Cardiac fibroblast (primary cell): ENCODE measurements at regions not wholly inside any gene's neighbourhood (a gene's known extent, or its start where the extent isn't known, plus 50 kb on each side); places are given as distances from the start of the nearest gene placed in this dataset.

Experiments used
- DNase-seq, 2 donors: peaks; one replicate each; pipeline versions ENCODE4 v3.0.0 to v3.0.0-alpha.2; 2010; ENCODE audit warnings: low read depth in 2 of 2
- H3K4me3 ChIP-seq, 2 donors: replicated peaks in 1 of 2; 1 replicate in 1 of 2; 2 replicates in 1 of 2; pipeline ENCODE4 v1.5.1; 2011; ENCODE audit warnings: low read depth in 2 of 2, low read length in 2 of 2, mild to moderate bottlenecking in 2 of 2, moderate library complexity in 1 of 2
- TF ChIP-seq, protein P1 (sequence below): IDR thresholded peaks from one replicate; pipeline ENCODE4 v1.5.1; 2011; ENCODE audit warnings: low read depth, mild to moderate bottlenecking, low read length, inconsistent platforms

DNA sequence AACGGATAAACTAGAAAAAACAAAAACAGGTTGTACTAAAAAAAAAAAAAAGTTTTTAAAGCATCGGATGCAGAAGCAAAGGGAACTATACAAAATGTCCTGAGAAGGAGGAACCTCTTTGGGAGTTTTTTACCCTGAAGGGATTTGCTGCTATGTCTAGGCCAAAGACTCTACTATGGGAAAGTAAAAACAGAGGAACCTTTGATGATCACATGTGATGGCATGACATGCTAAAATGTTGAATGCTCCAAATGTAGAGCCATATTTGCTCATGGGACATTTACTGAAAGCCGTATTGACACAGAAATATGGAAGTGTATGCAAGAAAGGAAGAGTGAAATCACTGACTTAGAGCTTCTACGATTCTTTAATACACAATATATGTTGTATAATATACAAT lies 992.0 kb upstream of the ZEB2 start:
- TF ChIP-seq, protein P1, sequence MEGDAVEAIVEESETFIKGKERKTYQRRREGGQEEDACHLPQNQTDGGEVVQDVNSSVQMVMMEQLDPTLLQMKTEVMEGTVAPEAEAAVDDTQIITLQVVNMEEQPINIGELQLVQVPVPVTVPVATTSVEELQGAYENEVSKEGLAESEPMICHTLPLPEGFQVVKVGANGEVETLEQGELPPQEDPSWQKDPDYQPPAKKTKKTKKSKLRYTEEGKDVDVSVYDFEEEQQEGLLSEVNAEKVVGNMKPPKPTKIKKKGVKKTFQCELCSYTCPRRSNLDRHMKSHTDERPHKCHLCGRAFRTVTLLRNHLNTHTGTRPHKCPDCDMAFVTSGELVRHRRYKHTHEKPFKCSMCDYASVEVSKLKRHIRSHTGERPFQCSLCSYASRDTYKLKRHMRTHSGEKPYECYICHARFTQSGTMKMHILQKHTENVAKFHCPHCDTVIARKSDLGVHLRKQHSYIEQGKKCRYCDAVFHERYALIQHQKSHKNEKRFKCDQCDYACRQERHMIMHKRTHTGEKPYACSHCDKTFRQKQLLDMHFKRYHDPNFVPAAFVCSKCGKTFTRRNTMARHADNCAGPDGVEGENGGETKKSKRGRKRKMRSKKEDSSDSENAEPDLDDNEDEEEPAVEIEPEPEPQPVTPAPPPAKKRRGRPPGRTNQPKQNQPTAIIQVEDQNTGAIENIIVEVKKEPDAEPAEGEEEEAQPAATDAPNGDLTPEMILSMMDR = no peak
- no peak overlapping the region for H3K4me3 ChIP-seq
- no peak for DNase-seq

DNA sequence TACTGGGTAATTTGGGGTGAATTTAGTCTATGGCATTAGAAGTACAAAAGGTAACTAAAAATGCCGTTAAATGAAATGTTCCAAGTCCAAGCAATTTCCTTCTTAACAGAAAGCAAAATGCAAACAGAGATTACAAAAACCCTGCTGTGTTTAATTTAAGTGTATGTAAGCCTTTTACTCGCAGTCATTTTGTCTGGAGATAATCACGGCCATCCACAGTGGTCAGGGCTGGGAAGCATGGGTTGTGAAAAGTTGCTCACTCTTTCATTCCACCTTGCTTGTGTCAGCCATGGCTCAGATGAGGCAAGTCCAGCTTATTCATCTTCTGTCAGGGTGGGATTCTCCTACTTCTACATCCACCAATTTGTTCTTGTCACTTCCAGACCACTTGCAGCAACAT lies 983.6 kb upstream of the ZEB2 start:
- H3K4me3 ChIP-seq = no peak overlapping the region
- no peak for DNase-seq
- TF ChIP-seq, protein P1 = no peak

DNA sequence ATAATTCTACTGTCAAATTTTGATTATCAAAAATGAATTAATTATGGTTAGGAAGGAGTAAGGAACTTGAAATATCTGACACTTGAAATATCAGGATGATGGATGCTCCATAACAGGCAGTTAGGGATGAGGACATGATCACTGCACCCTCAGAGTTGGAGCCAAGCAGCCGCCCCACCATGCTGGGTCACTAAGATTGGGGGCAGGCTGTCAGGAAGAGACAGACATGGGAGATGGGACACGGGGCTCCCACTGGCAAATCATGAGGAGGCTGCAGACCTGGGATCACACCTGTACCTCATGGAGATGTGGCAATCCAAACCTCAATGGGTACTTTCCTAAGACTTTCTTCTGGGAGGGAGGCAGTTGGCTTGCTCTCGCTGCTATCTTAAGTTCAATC lies 982.0 kb upstream of the ZEB2 start:
- no peak for DNase-seq
- TF ChIP-seq, protein P1 = no peak
- no peak overlapping the region for H3K4me3 ChIP-seq

DNA sequence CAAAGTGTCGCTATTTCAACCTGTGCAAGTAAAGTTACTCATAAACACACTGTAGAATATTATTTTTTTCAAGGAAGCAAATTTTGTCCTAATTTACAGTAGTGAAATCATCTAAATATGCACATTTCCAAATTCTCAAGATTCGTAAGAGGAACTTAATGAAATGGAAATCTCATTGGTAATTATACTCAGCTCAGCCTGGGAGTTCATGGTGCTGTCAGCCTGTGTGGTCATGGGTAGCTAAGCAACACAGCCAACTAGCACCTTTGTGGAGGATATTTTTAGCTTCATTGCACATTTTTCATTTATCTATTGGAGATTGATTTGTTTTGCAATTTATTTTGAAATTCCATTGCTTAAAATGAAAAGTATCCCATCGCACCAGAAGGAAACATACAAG lies 975.7 kb upstream of the ZEB2 start:
- TF ChIP-seq, protein P1 = no peak
- DNase-seq = no peak
- H3K4me3 ChIP-seq = no peak overlapping the region

DNA sequence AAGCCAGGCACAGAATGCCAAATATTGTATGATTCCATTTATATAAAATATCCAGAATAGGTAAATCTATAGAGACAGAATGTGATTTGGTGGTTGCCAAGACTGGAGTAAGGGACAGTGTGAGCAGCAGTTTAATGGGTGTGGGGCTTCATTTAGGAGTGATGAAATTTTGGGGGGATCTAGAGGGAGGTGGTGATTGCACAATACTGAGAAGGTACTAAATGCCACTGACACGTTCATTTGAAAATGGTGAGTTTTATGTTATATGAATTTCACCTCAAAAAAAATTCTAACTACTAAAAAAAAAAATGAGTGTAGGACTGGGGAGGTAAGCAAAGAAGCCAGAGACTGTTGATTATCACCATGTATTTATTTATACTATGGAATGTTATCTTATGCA lies 974.5 kb upstream of the ZEB2 start:
- no peak for DNase-seq
- TF ChIP-seq, protein P1 = no peak
- H3K4me3 ChIP-seq = no peak overlapping the region

DNA sequence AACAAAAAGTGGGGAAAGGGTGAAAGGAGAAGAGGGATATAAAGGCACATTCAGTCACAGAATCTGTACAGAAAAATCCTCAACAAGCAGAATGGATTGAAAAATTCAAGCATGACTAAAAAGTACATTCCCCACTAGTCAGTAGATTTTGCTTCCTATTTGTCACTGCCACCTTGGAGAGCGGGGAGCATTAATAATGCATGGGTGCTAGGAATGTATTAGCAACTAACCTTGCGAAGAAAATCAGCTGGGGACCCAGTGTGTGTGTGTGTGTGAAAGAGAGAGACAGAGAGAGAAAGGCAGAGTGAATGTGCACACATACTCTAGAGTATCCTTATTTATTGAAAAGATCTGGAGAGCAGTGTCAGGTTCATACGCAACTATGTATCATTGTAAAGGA lies 968.7 kb upstream of the ZEB2 start:
- DNase-seq = no peak
- TF ChIP-seq, protein P1 = no peak
- H3K4me3 ChIP-seq = no peak overlapping the region

DNA sequence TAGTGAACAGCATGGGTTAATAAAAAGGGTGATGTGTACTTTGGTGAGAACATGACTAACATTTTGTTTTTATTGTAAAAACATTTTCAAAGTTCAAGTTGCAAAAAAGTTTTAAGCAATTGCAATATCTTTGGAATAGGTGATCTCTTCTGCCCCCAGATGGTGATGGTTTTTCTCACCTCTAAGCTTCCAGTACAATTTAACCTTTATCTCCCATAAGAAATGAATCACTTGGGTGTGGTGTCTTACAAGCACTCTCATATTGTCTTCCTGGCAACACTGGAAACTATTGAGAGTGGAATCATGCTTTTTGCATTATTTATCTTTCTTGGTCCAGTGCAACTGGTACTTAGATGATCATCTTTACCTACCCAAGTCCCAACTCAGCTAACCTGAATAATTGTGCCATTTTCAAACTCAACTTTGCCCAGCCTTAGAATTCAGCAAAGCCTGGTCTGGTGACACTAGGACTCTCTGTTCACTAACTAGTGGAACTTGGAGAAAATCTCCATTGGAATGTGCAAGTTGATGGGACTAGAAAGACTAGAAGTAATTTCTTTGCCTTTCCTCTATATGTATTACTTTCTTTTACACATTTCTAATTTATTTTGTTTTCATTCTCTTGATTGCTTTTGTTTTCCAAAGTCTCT lies 964.7 kb upstream of the ZEB2 start:
- TF ChIP-seq, protein P1 = peak; percentile 23
- DNase-seq = peak; percentile 74 to 89
- H3K4me3 ChIP-seq = no peak overlapping the region
